H1 (cell line): ENCODE measurements at regions not wholly inside any gene's neighbourhood (a gene's known extent, or its start where the extent isn't known, plus 50 kb on each side); places are given as distances from the start of the nearest gene placed in this dataset.

Experiments
- CTCF ChIA-PET: fragments of 300-600 bp; sonication (Branson Sonifier 250); formaldehyde crosslinking; loops from one replicate; lab custom pipeline; 2021; ENCODE audit not compliant: partially characterized antibody; lab: Charles Lee
- POLR2A ChIA-PET: fragments of 300-600 bp; sonication (Branson Sonifier 250); formaldehyde crosslinking; loops from one replicate; lab custom pipeline; 2021; ENCODE audit warnings: inconsistent platforms; ENCODE audit not compliant: partially characterized antibody; lab: Charles Lee
- DNase-seq, 2 experiments: peaks; one replicate each; pipeline versions ENCODE4 v3.0.0 to v3.0.0-alpha.2; 2010 to 2022; ENCODE audit warnings: low spot score in 2 of 2, low read depth in 1 of 2, mixed read lengths in 1 of 2
- FAIRE-seq: peaks from 2 replicates; lab custom pipeline; 2011; peaks lifted over from hg19 to GRCh38; lab: Jason Lieb, UNC
- H2AFZ ChIP-seq: 2 replicates; pipeline ENCODE4 v1.8.1; 2012; ENCODE audit warnings: low read length, inconsistent platforms
- H2AK5ac ChIP-seq: 2 replicates; pipeline ENCODE4 v1.6.1; 2013; ENCODE audit warnings: low read depth, low read length
- H2BK120ac ChIP-seq: replicated peaks from 2 replicates; pipeline ENCODE3; 2013; ENCODE audit warnings: low read depth, low read length, inconsistent platforms
- H2BK12ac ChIP-seq: 2 replicates; pipeline ENCODE4 v1.6.1; 2013; ENCODE audit warnings: low read depth, low read length
- H2BK15ac ChIP-seq: 2 replicates; pipeline ENCODE4 v1.6.1; 2013; ENCODE audit warnings: low read length
- H2BK20ac ChIP-seq: 2 replicates; pipeline ENCODE4 v1.6.1; 2013; ENCODE audit warnings: low read length
- H2BK5ac ChIP-seq: 2 replicates; pipeline ENCODE4 v1.6.1; 2013; ENCODE audit warnings: low read depth, low read length
- H3K14ac ChIP-seq: 2 replicates; pipeline ENCODE4 v1.6.1; 2013; ENCODE audit warnings: inconsistent platforms; ENCODE audit not compliant: insufficient read length
- H3K18ac ChIP-seq: 2 replicates; pipeline ENCODE4 v1.6.1; 2013; ENCODE audit warnings: low read length; ENCODE audit errors: extremely low read depth
- H3K23ac ChIP-seq: 2 replicates; pipeline ENCODE4 v1.6.1; 2013; ENCODE audit warnings: inconsistent platforms; ENCODE audit not compliant: insufficient read length
- H3K23me2 ChIP-seq: 2 replicates; pipeline ENCODE4 v1.6.1; 2013; ENCODE audit warnings: low read depth, low read length
- H3K27ac ChIP-seq: 2 replicates; pipeline ENCODE4 v1.6.1; 2011; ENCODE audit warnings: low read depth, low read length, inconsistent platforms
- H3K27me3 ChIP-seq, 4 experiments: replicated peaks in 1 of 4; 1 replicate in 1 of 4; 2 replicates in 3 of 4; pipeline versions ENCODE4 v1.6.1 to v1.8.1; 2011 to 2013; ENCODE audit warnings: low read length in 3 of 4, mild to moderate bottlenecking in 3 of 4, inconsistent platforms in 2 of 4, mixed read lengths in 2 of 4, moderate library complexity in 1 of 4; ENCODE audit not compliant: control insufficient read depth in 3 of 4, insufficient read depth in 3 of 4; ENCODE audit errors: extremely low read depth in 1 of 4
- H3K36me3 ChIP-seq, 4 experiments: 2 replicates each; pipeline versions ENCODE4 v1.6.1 to v1.8.1; 2011 to 2013; ENCODE audit warnings: mild to moderate bottlenecking in 4 of 4, low read length in 3 of 4, moderate library complexity in 2 of 4, control low read depth in 1 of 4, inconsistent platforms in 1 of 4; ENCODE audit not compliant: insufficient read depth in 4 of 4, control insufficient read depth in 2 of 4
- H3K4ac ChIP-seq: replicated peaks from 2 replicates; pipeline ENCODE3; 2013; ENCODE audit warnings: low read length, low read depth, mixed read lengths, inconsistent platforms; ENCODE audit not compliant: insufficient read length
- H3K4me1 ChIP-seq, 4 experiments: replicated peaks in 1 of 4; 1 replicate in 1 of 4; 2 replicates in 3 of 4; pipeline versions ENCODE4 v1.6.1 to v1.8.1; 2011 to 2013; ENCODE audit warnings: low read length in 3 of 4, inconsistent platforms in 2 of 4, mixed read lengths in 1 of 4; ENCODE audit not compliant: insufficient read depth in 4 of 4, control insufficient read depth in 3 of 4
- H3K4me2 ChIP-seq, 2 experiments: 2 replicates each; pipeline versions ENCODE4 v1.6.1 to v1.8.1; 2011 to 2013; ENCODE audit warnings: low read depth in 2 of 2, low read length in 2 of 2, control low read depth in 1 of 2, inconsistent platforms in 1 of 2, mild to moderate bottlenecking in 1 of 2; ENCODE audit not compliant: insufficient read depth in 1 of 2
- H3K4me3 ChIP-seq, 4 experiments: fragments of 200-600, 300-600 bp in 1 of 4; sonication (generic), shearing (Covaris generic), sonication (Bioruptor Twin) in 1 of 4; 2 replicates each; pipeline versions ENCODE4 v1.5.1 to v1.8.1; 2011 to 2016; ENCODE audit warnings: low read length in 4 of 4, low read depth in 3 of 4, control low read depth in 2 of 4, inconsistent platforms in 2 of 4, mild to moderate bottlenecking in 2 of 4, mixed read lengths in 1 of 4, moderate library complexity in 1 of 4; ENCODE audit not compliant: insufficient read depth in 2 of 4; ENCODE audit errors: extremely low read depth in 1 of 4
- H3K56ac ChIP-seq: replicated peaks from 2 replicates; pipeline ENCODE3; 2013; ENCODE audit warnings: low read depth, mild to moderate bottlenecking, mixed read lengths, low read length, inconsistent platforms; ENCODE audit not compliant: insufficient read length
- H3K79me1 ChIP-seq: 2 replicates; pipeline ENCODE4 v1.6.1; 2013; ENCODE audit warnings: low read depth, low read length, control low read depth
- H3K79me2 ChIP-seq, 2 experiments: 2 replicates each; pipeline versions ENCODE4 v1.6.1 to v1.8.1; 2012 to 2013; ENCODE audit warnings: low read length in 2 of 2, mild to moderate bottlenecking in 2 of 2, inconsistent platforms in 1 of 2; ENCODE audit not compliant: insufficient read depth in 2 of 2, control insufficient read depth in 1 of 2
- H3K9ac ChIP-seq, 4 experiments: replicated peaks in 1 of 4; 1 replicate in 1 of 4; 2 replicates in 3 of 4; pipeline versions ENCODE4 v1.6.1 to v1.8.1; 2011 to 2013; ENCODE audit warnings: low read depth in 3 of 4, low read length in 3 of 4, control low read depth in 2 of 4, mild to moderate bottlenecking in 2 of 4, moderate library complexity in 2 of 4, inconsistent platforms in 1 of 4; ENCODE audit errors: extremely low read depth in 1 of 4
- H3K9me3 ChIP-seq, 2 experiments: 2 replicates each; pipeline versions ENCODE4 v1.6.1 to v1.8.1; 2012 to 2013; ENCODE audit warnings: mild to moderate bottlenecking in 2 of 2, moderate library complexity in 2 of 2, control low read depth in 1 of 2, inconsistent platforms in 1 of 2, low read depth in 1 of 2, low read length in 1 of 2, mixed read lengths in 1 of 2; ENCODE audit not compliant: insufficient read depth in 2 of 2
- H4K20me1 ChIP-seq, 2 experiments: replicated peaks in 1 of 2; 2 replicates each; pipeline versions ENCODE3 to v1.8.1; 2011 to 2013; ENCODE audit warnings: inconsistent platforms in 2 of 2, low read length in 2 of 2, mild to moderate bottlenecking in 1 of 2; ENCODE audit not compliant: insufficient read depth in 2 of 2, control insufficient read depth in 1 of 2
- H4K5ac ChIP-seq: 2 replicates; pipeline ENCODE4 v1.6.1; 2013; ENCODE audit warnings: low read length, low read depth, mixed read lengths, inconsistent platforms; ENCODE audit not compliant: insufficient read length
- H4K8ac ChIP-seq: 2 replicates; pipeline ENCODE4 v1.8.0; 2013; ENCODE audit warnings: mild to moderate bottlenecking, moderate library complexity, low read length, inconsistent platforms; ENCODE audit not compliant: insufficient read depth; ENCODE audit errors: extremely low read depth
- H4K91ac ChIP-seq: replicated peaks from 2 replicates; pipeline ENCODE3; 2013; ENCODE audit warnings: low read length, mixed read lengths, inconsistent platforms; ENCODE audit not compliant: insufficient read length
- POLR2A ChIP-seq, 2 experiments: IDR thresholded peaks; 1 replicate in 1 of 2; 2 replicates in 1 of 2; pipeline ENCODE4 v1.6.1; 2011; ENCODE audit warnings: low read depth in 2 of 2, low read length in 2 of 2, mild to moderate bottlenecking in 2 of 2; ENCODE audit errors: control extremely low read depth in 1 of 2
- RAD21 ChIP-seq, 2 experiments: IDR thresholded peaks in 1 of 2; conservative IDR thresholded peaks in 1 of 2; 2 replicates each; pipeline ENCODE4 v1.6.1; 2011; ENCODE audit warnings: low read depth in 2 of 2, low read length in 2 of 2, improper control_type of control experiment in 1 of 2, inconsistent platforms in 1 of 2, mild to moderate bottlenecking in 1 of 2, moderate library complexity in 1 of 2
- WGBS, 2 experiments: shearing (Covaris generic) in 1 of 2; methylation state at CpG; one replicate each; pipeline versions ENCODE4 v1.1.6 to v1.1.7; 2013 to 2015; ENCODE audit warnings: low lambda C conversion rate in 2 of 2, mixed read lengths in 2 of 2, inconsistent platforms in 1 of 2, low coverage in 1 of 2, missing lambda C conversion rate in 1 of 2; ENCODE audit not compliant: insufficient replicate concordance in 2 of 2, insufficient coverage in 1 of 2, insufficient read length in 1 of 2; ENCODE audit errors: extremely low coverage in 1 of 2, missing lambda C conversion rate in 1 of 2; 5-methylcytosine and 5-hydroxymethylcytosine counted together

DNA sequence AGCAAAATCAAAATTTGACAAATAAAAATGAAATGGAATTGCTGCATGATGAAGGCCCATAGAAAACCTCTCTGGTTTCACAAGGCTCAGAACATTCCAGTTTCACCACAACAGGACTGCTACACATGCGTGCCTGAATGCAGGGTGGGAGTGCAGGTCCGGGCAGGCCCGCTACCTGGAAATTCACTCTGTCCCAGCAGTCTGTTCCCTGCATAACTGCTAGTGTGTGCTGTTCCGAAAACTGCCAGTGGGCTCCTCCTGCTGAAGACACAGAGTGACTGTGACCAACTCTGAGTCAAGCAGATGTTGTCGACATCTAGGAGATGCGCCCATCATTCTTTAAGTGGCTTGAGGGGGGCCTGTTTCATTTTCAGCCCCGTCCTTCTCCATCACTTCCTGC, 284.8 kb upstream of the MAF start:
- Histone ChIP-seq H3K4me1 (no peaks in the 10 kb centered on the region), H2AFZ (peak overlapping the region; percentile 67)
- FAIRE-seq, result no peak

More for the DNA sequence above, 284.8 kb upstream of the MAF start:
- Histone ChIP-seq H3K27ac (no peak overlapping the region), H4K91ac (no peak overlapping the region), H4K8ac (no peak overlapping the region; the same call in 1 of the 2 replicates), H3K9me3 (no peaks in the 10 kb centered on the region)
- TF ChIP-seq RAD21 (IDR thresholded peaks at IDR 0.05 in 1 of 2, conservative IDR thresholded peaks at IDR 0.05 in 1 of 2; ENCODE audit: low read depth in 2 of 2, low read length in 2 of 2), result 0 out of 4 replicates have a peak, but pooled peaks of 1 of the 2 experiments have one; percentile 4
- TF ChIP-seq POLR2A (IDR thresholded peaks at IDR 0.05; ENCODE audit: control extremely low read depth in 1 of 2, low read depth in 2 of 2, low read length in 2 of 2), result no peak
- TF ChIP-seq, all 59 proteins: peak for 1
- H2BK15ac ChIP-seq, result no peak overlapping the region
- H3K23me2 ChIP-seq, result no peaks in the 10 kb centered on the region
- no peak overlapping the region for H3K4ac ChIP-seq
- no peak overlapping the region for H2BK12ac ChIP-seq
- H2BK5ac ChIP-seq, result no peak overlapping the region
- no peak overlapping the region for H4K5ac ChIP-seq
- no peaks in the 10 kb centered on the region for H3K79me2 ChIP-seq
- no peaks in the 10 kb centered on the region for H4K20me1 ChIP-seq
- no peak overlapping the region for H3K9ac ChIP-seq
- no peak overlapping the region for H3K14ac ChIP-seq
- no peak overlapping the region for H3K4me2 ChIP-seq
- no peak for DNase-seq
- no peak overlapping the region for H2BK20ac ChIP-seq
- H3K79me1 ChIP-seq, result no peaks in the 10 kb centered on the region
- no peak overlapping the region for H3K4me3 ChIP-seq
- ChIA-PET CTCF (interaction anchor here (0.9 to 1.3 kb wide), 2 partner anchors 15 to 54 kb away, joined by 3 read pairs; no protein-coding TSS in a partner anchor), POLR2A (no interaction called here)
- 90% methylated on average over 7 of the region's 7 CpGs; no CpG with 5 or more reads in 1 of the 2 experiments for WGBS, 2 experiments
- no peak overlapping the region for H2AK5ac ChIP-seq
- H3K18ac ChIP-seq, result no peak overlapping the region
- H3K27me3 ChIP-seq, result no peaks in the 10 kb centered on the region
- no peak overlapping the region for H3K23ac ChIP-seq
- H3K56ac ChIP-seq, result no peak overlapping the region
- H2BK120ac ChIP-seq, result no peak overlapping the region
- H3K36me3 ChIP-seq, result no peaks in the 10 kb centered on the region
